ENCODE measurements at regions not wholly inside any gene's neighbourhood (a gene's known extent, or its start where the extent isn't known, plus 50 kb on each side); places are given as distances from the start of the nearest gene placed in this dataset.

DNA sequence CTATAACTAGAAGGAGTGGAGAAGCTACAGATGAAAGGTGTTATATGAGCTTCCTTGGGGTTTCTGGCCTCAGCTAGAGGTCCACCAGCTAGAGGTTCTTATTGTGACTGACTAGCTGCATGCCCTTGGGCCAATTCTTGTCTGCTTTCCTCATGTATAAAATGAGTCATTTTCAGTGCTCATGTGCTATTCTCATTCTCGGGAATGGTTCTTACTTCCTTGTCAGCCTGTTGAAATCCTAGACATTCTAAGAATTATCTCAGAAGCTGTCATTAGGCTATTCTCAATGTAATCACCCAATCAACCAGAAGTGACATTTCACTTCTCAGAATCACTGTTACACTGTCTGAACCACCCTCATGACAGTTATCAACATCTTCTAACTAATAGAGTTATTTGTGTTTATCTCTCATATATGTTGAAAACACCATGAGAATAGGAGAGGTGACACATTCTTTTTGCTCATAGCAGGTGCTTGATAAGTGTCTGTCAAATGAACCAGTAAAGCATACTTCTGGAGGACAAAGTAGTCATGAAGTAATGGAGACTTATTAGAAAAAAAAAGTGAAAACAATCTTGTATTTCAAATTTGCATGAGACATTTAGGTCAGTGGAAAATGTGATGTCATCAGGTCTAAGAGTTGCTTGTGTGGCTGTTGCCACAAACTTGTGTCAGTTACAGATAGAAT is 122.8 kb upstream of the IVNS1ABP start:
- TF ChIP-seq, protein P1, sequence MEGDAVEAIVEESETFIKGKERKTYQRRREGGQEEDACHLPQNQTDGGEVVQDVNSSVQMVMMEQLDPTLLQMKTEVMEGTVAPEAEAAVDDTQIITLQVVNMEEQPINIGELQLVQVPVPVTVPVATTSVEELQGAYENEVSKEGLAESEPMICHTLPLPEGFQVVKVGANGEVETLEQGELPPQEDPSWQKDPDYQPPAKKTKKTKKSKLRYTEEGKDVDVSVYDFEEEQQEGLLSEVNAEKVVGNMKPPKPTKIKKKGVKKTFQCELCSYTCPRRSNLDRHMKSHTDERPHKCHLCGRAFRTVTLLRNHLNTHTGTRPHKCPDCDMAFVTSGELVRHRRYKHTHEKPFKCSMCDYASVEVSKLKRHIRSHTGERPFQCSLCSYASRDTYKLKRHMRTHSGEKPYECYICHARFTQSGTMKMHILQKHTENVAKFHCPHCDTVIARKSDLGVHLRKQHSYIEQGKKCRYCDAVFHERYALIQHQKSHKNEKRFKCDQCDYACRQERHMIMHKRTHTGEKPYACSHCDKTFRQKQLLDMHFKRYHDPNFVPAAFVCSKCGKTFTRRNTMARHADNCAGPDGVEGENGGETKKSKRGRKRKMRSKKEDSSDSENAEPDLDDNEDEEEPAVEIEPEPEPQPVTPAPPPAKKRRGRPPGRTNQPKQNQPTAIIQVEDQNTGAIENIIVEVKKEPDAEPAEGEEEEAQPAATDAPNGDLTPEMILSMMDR (IDR thresholded peaks at IDR 0.05; ENCODE audit: insufficient read depth, low read length, poor library complexity, severe bottlenecking): no peak
- TF ChIP-seq EZH2phosphoT487 (conservative IDR thresholded peaks at IDR 0.05; ENCODE audit: low read length): no peak
- Histone ChIP-seq H3K27ac (ENCODE audit: low read depth, low read length) (no peak overlapping the region), H4K20me1 (ENCODE audit: low read depth, low read length) (no peaks in the 10 kb centered on the region), H3K9ac (ENCODE audit: low read length) (no peak overlapping the region), H3K9me2 (replicated peaks; ENCODE audit: insufficient read depth, low read length) (no peaks in the 10 kb centered on the region), H3K4me2 (ENCODE audit: low read depth, low read length, poor library complexity, severe bottlenecking) (no peak overlapping the region), H3K27me3 (ENCODE audit: low read length) (no peaks in the 10 kb centered on the region), H3K79me2 (ENCODE audit: insufficient read depth, low read length) (no peaks in the 10 kb centered on the region), H3K9me3 (ENCODE audit: insufficient read depth, low read length) (no peaks in the 10 kb centered on the region), H3K36me3 (ENCODE audit: low read length) (no peaks in the 10 kb centered on the region), H2AFZ (ENCODE audit: low read depth, low read length, severe bottlenecking) (no peak overlapping the region), H3F3A (ENCODE audit: insufficient read depth) (no peaks in the 10 kb centered on the region), H3K4me3 (ENCODE audit: insufficient read depth, low read length, poor library complexity, severe bottlenecking) (no peak overlapping the region)

DNA sequence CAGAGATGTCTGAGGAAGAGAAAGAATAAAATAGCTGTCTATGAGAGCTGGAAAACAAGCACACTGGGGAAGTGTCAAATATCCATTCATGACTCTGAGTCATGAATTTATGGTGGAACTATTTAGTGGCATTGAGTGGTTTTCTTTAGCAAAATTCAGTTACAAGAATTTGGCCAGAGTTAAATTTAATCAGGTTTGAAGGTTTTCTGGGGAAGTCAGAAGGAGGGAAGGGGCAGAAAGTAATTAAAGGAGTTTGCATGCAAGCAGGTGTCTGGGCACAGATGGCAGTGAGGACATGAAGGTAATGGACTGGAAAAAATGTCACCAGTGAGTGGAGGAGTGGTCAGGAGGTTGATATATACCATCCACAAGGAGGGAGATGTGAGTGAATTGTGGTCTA is 121.9 kb upstream of the IVNS1ABP start:
- no peaks in the 10 kb centered on the region for H3K79me2 ChIP-seq (ENCODE audit: insufficient read depth, low read length)
- no peak overlapping the region for H3K4me3 ChIP-seq (ENCODE audit: insufficient read depth, low read length, poor library complexity, severe bottlenecking)
- no peaks in the 10 kb centered on the region for H3K9me3 ChIP-seq (ENCODE audit: insufficient read depth, low read length)
- no peaks in the 10 kb centered on the region for H3K36me3 ChIP-seq (ENCODE audit: low read length)
- no peak overlapping the region for H3K27ac ChIP-seq (ENCODE audit: low read depth, low read length)
- H4K20me1 ChIP-seq (ENCODE audit: low read depth, low read length): no peaks in the 10 kb centered on the region
- H2AFZ ChIP-seq (ENCODE audit: low read depth, low read length, severe bottlenecking): no peak overlapping the region
- no peak overlapping the region for H3K9ac ChIP-seq (ENCODE audit: low read length)
- H3F3A ChIP-seq (ENCODE audit: insufficient read depth): no peaks in the 10 kb centered on the region
- H3K27me3 ChIP-seq (ENCODE audit: low read length): no peaks in the 10 kb centered on the region
- H3K4me2 ChIP-seq (ENCODE audit: low read depth, low read length, poor library complexity, severe bottlenecking): no peak overlapping the region
- TF ChIP-seq, protein P1 (IDR thresholded peaks at IDR 0.05; ENCODE audit: insufficient read depth, low read length, poor library complexity, severe bottlenecking): no peak
- TF ChIP-seq EZH2phosphoT487 (conservative IDR thresholded peaks at IDR 0.05; ENCODE audit: low read length): no peak
- H3K9me2 ChIP-seq (replicated peaks; ENCODE audit: insufficient read depth, low read length): no peaks in the 10 kb centered on the region

DNA sequence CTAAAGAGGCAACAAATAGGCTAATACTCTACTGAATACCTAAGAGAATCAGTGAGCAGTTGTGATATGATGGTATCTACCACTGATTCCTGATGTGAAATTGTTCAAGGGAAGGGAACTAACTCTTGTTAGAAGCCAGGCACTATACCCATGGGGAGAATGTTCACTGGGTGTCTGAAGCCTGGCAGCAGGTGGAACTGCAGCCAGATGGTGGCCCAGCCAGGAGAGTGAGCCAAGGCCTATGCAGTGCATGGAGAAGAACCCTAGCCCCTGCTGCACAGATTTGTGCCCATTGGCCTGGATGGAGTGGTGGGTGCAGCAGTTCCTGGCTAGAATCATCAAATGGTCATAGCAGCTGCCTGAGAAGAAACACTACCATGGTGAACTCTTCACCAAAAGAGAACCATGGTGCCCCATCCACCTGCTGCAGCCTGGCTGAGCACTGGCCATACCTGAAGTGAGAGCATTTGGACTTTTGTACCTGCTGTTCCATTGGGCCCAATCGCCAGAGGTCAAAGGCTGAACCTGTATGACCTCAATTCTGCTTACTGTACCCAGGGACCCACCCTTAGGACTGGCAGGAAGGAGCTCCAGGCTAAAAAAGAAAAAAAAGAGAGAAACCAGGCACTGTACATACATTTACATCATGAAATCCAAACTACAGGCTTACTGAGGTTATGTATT is 118.8 kb upstream of the IVNS1ABP start:
- TF ChIP-seq EZH2phosphoT487 (conservative IDR thresholded peaks at IDR 0.05; ENCODE audit: low read length): no peak
- TF ChIP-seq, protein P1 (IDR thresholded peaks at IDR 0.05; ENCODE audit: insufficient read depth, low read length, poor library complexity, severe bottlenecking): no peak
- Histone ChIP-seq H3F3A (ENCODE audit: insufficient read depth) (no peaks in the 10 kb centered on the region), H3K9ac (ENCODE audit: low read length) (no peak overlapping the region), H3K36me3 (ENCODE audit: low read length) (no peaks in the 10 kb centered on the region), H4K20me1 (ENCODE audit: low read depth, low read length) (no peaks in the 10 kb centered on the region), H3K9me2 (replicated peaks; ENCODE audit: insufficient read depth, low read length) (no peaks in the 10 kb centered on the region), H2AFZ (ENCODE audit: low read depth, low read length, severe bottlenecking) (no peak overlapping the region), H3K79me2 (ENCODE audit: insufficient read depth, low read length) (no peaks in the 10 kb centered on the region), H3K27me3 (ENCODE audit: low read length) (no peaks in the 10 kb centered on the region), H3K4me2 (ENCODE audit: low read depth, low read length, poor library complexity, severe bottlenecking) (no peak overlapping the region), H3K4me3 (ENCODE audit: insufficient read depth, low read length, poor library complexity, severe bottlenecking) (no peak overlapping the region), H3K27ac (ENCODE audit: low read depth, low read length) (no peak overlapping the region), H3K9me3 (ENCODE audit: insufficient read depth, low read length) (no peaks in the 10 kb centered on the region)

Measured in SU-DHL-6 (cell line).